ENCODE measurements at regions not wholly inside any gene's neighbourhood (a gene's known extent, or its start where the extent isn't known, plus 50 kb on each side); places are given as distances from the start of the nearest gene placed in this dataset.

DNA sequence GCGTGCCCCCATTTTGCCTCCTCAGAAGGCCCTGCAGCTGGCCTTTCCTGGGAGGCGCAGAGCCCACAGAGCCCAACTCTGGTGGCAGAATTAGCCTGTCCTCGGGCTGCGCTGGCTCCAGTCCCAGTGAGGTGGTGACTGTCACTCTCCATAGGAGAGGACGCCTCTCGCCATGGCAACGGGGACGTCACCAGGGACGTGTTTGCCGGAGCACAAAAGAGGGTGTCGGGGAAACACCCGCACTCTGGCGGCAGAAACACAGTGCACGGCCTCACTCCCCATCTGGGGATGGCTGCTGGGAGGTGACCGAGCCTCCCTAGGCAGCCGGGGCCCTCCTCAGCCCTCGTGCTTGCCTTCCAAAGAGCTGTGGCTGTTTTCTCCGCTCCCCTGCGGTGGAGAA lies 50.2 kb upstream of the NCOR2 start:
- peak overlapping the region in 4 of 7 donors; percentile 43 to 95 (median 84) for H3K27ac Mint-ChIP-seq
- TF ChIP-seq, protein P1, sequence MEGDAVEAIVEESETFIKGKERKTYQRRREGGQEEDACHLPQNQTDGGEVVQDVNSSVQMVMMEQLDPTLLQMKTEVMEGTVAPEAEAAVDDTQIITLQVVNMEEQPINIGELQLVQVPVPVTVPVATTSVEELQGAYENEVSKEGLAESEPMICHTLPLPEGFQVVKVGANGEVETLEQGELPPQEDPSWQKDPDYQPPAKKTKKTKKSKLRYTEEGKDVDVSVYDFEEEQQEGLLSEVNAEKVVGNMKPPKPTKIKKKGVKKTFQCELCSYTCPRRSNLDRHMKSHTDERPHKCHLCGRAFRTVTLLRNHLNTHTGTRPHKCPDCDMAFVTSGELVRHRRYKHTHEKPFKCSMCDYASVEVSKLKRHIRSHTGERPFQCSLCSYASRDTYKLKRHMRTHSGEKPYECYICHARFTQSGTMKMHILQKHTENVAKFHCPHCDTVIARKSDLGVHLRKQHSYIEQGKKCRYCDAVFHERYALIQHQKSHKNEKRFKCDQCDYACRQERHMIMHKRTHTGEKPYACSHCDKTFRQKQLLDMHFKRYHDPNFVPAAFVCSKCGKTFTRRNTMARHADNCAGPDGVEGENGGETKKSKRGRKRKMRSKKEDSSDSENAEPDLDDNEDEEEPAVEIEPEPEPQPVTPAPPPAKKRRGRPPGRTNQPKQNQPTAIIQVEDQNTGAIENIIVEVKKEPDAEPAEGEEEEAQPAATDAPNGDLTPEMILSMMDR (IDR thresholded peaks at IDR 0.05): no peak
- Histone ChIP-seq H3K79me2 (ENCODE audit: insufficient read depth, low read length) (no peaks in the 10 kb centered on the region), H4K20me1 (ENCODE audit: insufficient read depth, low read length) (no peaks in the 10 kb centered on the region), H3K4me1 (ENCODE audit: control insufficient read depth in 1 of 2, insufficient read depth in 2 of 2, low read length in 2 of 2) (peaks cover 31 to 41% of the 10 kb centered on the region in 2 donors), H3K9ac (ENCODE audit: insufficient read depth, low read length, poor library complexity, severe bottlenecking) (no peak overlapping the region), H3K36me3 (replicated peaks in 1 of 2; ENCODE audit: control insufficient read depth in 1 of 2, insufficient read depth in 2 of 2, low read length in 2 of 2) (no peaks in the 10 kb centered on the region), H3K27me3 (ENCODE audit: control insufficient read depth in 2 of 2, insufficient read depth in 2 of 2, low read length in 2 of 2) (no peaks in the 10 kb centered on the region), H3K4me2 (replicated peaks; ENCODE audit: extremely low read depth, low read length, poor library complexity, severe bottlenecking) (no peak overlapping the region), H3K4me3 (replicated peaks in 1 of 3; ENCODE audit: low read depth in 2 of 3, low read length in 3 of 3) (no peak overlapping the region), H3K9me3 (replicated peaks in 1 of 2; ENCODE audit: control insufficient read depth in 1 of 2, insufficient read depth in 1 of 2, low read length in 2 of 2) (peaks cover 5 to 11% of the 10 kb centered on the region in 2 donors), H2AFZ (ENCODE audit: insufficient read depth, low read depth, low read length, poor library complexity, severe bottlenecking) (no peak overlapping the region), H3K27ac (ENCODE audit: low read depth in 1 of 2, low read length in 2 of 2) (no peak overlapping the region)
- H3K4me3 Mint-ChIP-seq: no peak overlapping the region
- peak in 1 of 3 donors; percentile 1 for DNase-seq
- H3K36me3 Mint-ChIP-seq: no peaks in the 10 kb centered on the region
- H3K27me3 Mint-ChIP-seq (ENCODE audit: low read depth in 3 of 3): no peaks in the 10 kb centered on the region
- WGBS (ENCODE audit: insufficient coverage): 90% methylated on average over 19 of the region's 19 CpGs
- peaks cover 48% of the 10 kb centered on the region for H3K4me1 Mint-ChIP-seq
- intact Hi-C loops (cut with micrococcal nuclease): no loop called here
- peaks cover 2 to 10% (median 5%) of the 10 kb centered on the region in 7 donors for H3K9me3 Mint-ChIP-seq

All from CD14-positive monocyte (primary cell).